SK-N-MC (cell line): ENCODE measurements at regions not wholly inside any gene's neighbourhood (a gene's known extent, or its start where the extent isn't known, plus 50 kb on each side); places are given as distances from the start of the nearest gene placed in this dataset.

Experiments used
- DNase-seq: peaks from one replicate; pipeline ENCODE4 v3.0.0-alpha.2; 2011; ENCODE audit warnings: low read depth, low spot score
- H3K27ac ChIP-seq: fragments of 200-600 bp; sonication (generic); 2 replicates; pipeline ENCODE4 v1.5.1; 2016; ENCODE audit warnings: mixed run types
- H3K36me3 ChIP-seq: fragments of 200-600 bp; sonication (generic); 2 replicates; pipeline ENCODE4 v1.6.1; 2017; ENCODE audit warnings: antibody characterized with exemption, low read length, mixed read lengths; ENCODE audit not compliant: insufficient read depth
- H3K4me3 ChIP-seq: fragments of 200-600 bp; sonication (generic); 2 replicates; pipeline ENCODE4 v1.5.1; 2016
- H3K9ac ChIP-seq: fragments of 200-600 bp; sonication (generic); 2 replicates; pipeline ENCODE4 v1.8.0; 2017; ENCODE audit warnings: mixed run types, mixed read lengths; ENCODE audit not compliant: insufficient read length
- H3K9me3 ChIP-seq: fragments of 200-600 bp; sonication (generic); 2 replicates; pipeline ENCODE4 v1.6.1; 2017; ENCODE audit warnings: low read depth, mild to moderate bottlenecking, antibody characterized with exemption, low read length, moderate library complexity, mixed read lengths
- EZH2 ChIP-seq: fragments of 200-600 bp; sonication (generic); IDR thresholded peaks from one replicate; pipeline ENCODE4 v1.6.1; 2017; ENCODE audit warnings: antibody characterized with exemption
- FOXP2 ChIP-seq: optimal IDR thresholded peaks from 2 replicates; pipeline ENCODE3; 2011; ENCODE audit warnings: mild to moderate bottlenecking, moderate library complexity; ENCODE audit not compliant: insufficient read depth; ENCODE audit errors: extremely low read length, control extremely low read depth
- POLR2AphosphoS5 ChIP-seq: IDR thresholded peaks from 2 replicates; pipeline ENCODE4 v1.6.1; 2012; ENCODE audit warnings: mild to moderate bottlenecking, low read depth, low read length, borderline replicate concordance

DNA sequence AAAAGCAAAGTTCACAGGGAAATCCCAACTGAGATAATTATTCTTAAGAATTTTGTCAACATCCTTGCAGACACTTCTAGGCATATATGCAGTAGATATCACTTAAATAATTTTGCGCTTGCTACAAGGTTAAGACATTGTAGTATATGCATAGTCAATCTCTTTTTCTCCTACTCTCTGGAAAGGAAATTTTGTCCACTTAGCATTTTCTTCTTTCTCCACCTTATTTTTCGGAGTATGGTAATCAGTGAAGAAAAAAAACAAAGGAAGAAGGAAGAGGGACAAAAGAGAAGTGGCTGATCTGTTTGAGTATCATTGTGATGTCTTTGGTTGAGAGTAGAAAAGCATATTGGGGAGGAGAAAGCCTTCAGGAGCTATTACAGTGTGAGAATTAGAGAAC lies 104.6 kb downstream of the LACC1 start:
- Histone ChIP-seq H3K9me3 (no peaks in the 10 kb centered on the region), H3K9ac (no peak overlapping the region), H3K27ac (no peak overlapping the region), H3K4me3 (no peak overlapping the region), H3K36me3 (no peaks in the 10 kb centered on the region)
- DNase-seq: no peak
- TF ChIP-seq POLR2AphosphoS5: no peak
- no peak for TF ChIP-seq EZH2
- TF ChIP-seq FOXP2: no peak

DNA sequence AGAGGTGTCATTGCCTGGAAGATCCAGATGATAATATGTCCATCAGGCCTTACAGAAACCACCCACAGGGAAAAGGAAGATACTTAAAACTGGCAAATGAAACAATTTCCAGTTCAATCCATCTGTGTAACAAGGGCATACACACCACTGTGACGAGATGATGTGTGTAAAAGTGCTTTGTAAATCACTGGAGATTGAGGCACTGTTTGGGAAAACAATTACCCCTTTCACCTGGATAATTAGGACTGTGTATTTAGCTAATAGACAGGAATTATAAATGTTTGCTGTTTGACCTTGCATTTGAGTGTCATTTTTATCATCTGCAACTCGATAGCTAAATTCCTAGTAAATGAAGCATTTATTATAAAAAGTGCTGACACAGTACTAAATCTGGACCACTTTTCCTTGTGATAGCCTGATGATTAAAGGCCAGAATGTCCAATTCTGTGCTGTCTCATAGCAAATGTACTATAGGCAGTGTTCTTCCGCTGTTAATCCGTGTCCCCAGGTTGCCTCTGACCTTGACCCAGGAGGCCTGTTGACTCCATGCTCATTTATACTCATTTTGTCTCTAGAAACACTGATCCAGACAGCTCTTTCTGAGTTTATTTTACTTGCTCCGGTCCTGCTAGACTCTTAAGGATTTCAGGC lies 105.8 kb downstream of the LACC1 start:
- H3K9ac ChIP-seq: no peak overlapping the region
- no peak for DNase-seq
- H3K4me3 ChIP-seq: no peak overlapping the region
- TF ChIP-seq EZH2: no peak
- H3K9me3 ChIP-seq: no peaks in the 10 kb centered on the region
- no peak overlapping the region for H3K27ac ChIP-seq
- H3K36me3 ChIP-seq: no peaks in the 10 kb centered on the region

DNA sequence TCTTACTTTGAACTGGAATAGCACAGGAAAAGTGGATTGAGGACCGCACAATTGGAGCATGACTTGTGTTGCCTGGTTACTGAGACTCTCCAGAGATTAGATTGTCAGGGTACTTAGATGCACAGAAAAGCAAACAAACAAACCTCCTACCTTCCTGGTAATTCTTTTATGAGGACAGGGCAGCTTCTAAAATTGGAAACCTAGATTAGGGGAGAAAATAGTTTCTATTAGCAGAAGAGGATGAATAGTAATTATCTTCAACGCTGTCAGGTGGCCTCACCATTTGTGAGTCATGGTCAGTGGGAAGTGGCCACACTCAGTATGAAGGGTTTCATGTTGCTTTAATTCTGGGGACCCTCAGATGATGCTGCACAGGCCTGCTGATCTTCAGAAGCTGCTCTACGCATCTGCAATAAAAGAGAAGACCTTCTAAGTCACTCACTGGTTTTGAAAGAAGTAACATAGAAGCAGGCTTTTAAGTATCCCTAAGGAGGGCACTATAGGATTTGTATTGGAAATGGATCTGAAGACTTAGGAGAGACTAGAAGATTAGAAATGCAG lies 106.8 kb downstream of the LACC1 start:
- Histone ChIP-seq H3K9me3 (no peaks in the 10 kb centered on the region), H3K36me3 (no peaks in the 10 kb centered on the region), H3K27ac (no peak overlapping the region), H3K4me3 (no peak overlapping the region), H3K9ac (no peak overlapping the region)
- TF ChIP-seq EZH2 (no peak), POLR2AphosphoS5 (no peak), FOXP2 (no peak)
- no peak for DNase-seq

DNA sequence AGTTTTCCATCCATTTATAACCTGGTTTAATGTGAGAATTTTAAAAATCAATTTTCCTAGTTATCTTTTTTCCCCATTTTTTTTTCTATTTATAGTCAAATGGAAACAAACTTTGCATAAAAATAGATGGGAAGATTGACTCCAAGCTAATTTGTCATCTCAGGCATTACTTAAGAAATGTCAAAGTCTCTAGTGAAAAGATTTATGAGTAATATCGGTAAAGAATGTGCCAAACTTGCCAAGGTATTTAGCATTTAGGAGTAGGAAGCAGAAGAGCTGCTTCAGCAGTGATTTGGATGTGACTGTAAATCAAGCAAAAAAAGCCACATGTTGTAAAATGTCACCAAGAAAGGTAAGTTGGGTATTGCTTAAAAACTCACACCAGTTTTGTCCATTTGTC lies 108.6 kb downstream of the LACC1 start:
- H3K9me3 ChIP-seq: no peaks in the 10 kb centered on the region
- TF ChIP-seq POLR2AphosphoS5 (no peak), FOXP2 (no peak), EZH2 (no peak)

DNA sequence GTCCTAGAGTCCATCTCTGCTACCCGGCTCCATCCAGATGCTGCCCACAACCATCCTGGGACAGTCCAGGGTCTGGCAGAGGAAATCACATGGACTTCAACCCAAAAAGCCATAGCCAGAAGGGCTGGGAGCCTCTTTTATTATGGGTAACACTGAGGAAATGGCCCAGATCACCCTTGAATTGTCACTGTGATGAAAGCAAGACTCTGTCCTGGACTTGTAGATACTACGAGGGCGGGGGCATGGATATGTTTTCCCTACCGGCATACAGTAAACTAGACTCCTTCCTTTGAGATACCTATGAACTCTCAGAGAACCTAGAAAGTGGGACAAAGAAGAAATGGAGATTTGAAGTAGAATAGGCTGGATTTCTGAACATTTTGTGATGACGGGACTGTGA lies 110.3 kb downstream of the LACC1 start:
- DNase-seq: no peak
- Histone ChIP-seq H3K4me3 (no peak overlapping the region), H3K9me3 (no peaks in the 10 kb centered on the region), H3K36me3 (no peaks in the 10 kb centered on the region), H3K9ac (no peak overlapping the region), H3K27ac (no peak overlapping the region)
- TF ChIP-seq FOXP2 (no peak), EZH2 (no peak), POLR2AphosphoS5 (no peak)

More for the DNA sequence above, 108.6 kb downstream of the LACC1 start:
- Histone ChIP-seq H3K36me3 (no peaks in the 10 kb centered on the region), H3K27ac (no peak overlapping the region), H3K4me3 (no peak overlapping the region), H3K9ac (no peak overlapping the region)
- no peak for DNase-seq

DNA sequence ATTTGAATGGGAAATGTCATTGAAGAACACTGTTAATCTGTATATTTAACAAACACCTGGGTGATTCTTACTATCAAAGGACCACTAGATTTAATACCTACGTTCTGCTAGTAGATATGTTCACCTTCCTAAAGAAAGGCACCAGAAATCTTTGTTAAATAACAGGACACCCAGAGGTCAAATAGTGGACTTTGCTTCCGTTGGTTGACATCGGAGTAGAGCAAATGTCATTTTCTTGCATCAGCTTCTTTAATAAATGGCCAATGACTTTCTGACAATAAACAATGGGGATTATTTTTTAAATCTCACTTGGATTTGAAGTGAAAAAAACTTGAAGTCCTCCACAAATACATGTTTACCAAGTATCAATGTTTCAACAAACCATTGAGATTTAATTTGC lies 111.1 kb downstream of the LACC1 start:
- DNase-seq: no peak
- no peak overlapping the region for H3K9ac ChIP-seq
- TF ChIP-seq FOXP2 (no peak), POLR2AphosphoS5 (no peak), EZH2 (no peak)
- no peaks in the 10 kb centered on the region for H3K36me3 ChIP-seq
- no peak overlapping the region for H3K4me3 ChIP-seq
- no peaks in the 10 kb centered on the region for H3K9me3 ChIP-seq
- H3K27ac ChIP-seq: no peak overlapping the region

DNA sequence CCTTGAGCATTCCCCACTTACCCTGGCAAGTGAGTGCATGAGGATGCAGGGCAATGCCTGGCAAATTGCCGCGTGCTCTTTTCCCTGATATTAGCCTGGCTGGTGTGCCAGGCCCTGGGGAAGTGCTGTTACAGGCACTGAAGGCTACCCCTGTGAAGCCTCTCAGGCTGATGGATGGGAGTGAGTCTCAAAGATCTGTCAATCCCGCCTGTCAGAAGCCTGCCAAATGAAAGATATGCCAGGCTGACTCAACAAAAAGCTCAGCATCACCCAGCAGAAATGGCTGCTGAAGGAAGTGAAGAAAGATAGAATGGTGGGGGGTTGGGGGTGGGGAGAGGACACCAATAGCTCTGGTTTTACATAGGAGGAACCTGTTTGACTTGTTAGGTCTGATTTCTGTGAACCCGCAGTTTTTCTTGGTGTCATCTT lies 112.1 kb downstream of the LACC1 start:
- Histone ChIP-seq H3K36me3 (no peaks in the 10 kb centered on the region), H3K9me3 (no peaks in the 10 kb centered on the region), H3K4me3 (no peak overlapping the region), H3K9ac (no peak overlapping the region), H3K27ac (no peak overlapping the region)
- DNase-seq: no peak
- no peak for TF ChIP-seq POLR2AphosphoS5
- TF ChIP-seq EZH2: no peak
- no peak for TF ChIP-seq FOXP2

DNA sequence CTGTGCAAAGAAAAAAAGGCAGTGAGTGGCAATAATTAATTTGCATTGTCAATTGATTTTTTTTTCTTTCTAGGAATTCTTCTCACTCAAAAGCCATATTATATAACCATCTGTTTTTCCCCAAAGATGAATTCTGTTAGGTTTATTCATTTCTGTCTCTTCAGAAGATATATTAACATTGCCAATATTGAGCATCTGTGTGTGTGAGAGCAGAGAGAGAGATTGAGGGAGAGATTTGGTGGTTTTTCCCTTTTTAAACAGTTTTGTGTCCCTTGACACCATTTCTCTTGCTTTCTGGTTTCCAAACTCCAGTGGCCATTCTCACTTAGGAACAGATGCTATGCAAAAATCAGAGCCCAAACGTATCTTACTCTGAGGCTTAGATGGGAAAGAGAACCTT lies 112.5 kb downstream of the LACC1 start:
- Histone ChIP-seq H3K4me3 (no peak overlapping the region), H3K36me3 (no peaks in the 10 kb centered on the region), H3K9ac (no peak overlapping the region), H3K9me3 (no peaks in the 10 kb centered on the region), H3K27ac (no peak overlapping the region)
- DNase-seq: no peak
- TF ChIP-seq POLR2AphosphoS5: no peak
- TF ChIP-seq FOXP2: no peak
- TF ChIP-seq EZH2: no peak

DNA sequence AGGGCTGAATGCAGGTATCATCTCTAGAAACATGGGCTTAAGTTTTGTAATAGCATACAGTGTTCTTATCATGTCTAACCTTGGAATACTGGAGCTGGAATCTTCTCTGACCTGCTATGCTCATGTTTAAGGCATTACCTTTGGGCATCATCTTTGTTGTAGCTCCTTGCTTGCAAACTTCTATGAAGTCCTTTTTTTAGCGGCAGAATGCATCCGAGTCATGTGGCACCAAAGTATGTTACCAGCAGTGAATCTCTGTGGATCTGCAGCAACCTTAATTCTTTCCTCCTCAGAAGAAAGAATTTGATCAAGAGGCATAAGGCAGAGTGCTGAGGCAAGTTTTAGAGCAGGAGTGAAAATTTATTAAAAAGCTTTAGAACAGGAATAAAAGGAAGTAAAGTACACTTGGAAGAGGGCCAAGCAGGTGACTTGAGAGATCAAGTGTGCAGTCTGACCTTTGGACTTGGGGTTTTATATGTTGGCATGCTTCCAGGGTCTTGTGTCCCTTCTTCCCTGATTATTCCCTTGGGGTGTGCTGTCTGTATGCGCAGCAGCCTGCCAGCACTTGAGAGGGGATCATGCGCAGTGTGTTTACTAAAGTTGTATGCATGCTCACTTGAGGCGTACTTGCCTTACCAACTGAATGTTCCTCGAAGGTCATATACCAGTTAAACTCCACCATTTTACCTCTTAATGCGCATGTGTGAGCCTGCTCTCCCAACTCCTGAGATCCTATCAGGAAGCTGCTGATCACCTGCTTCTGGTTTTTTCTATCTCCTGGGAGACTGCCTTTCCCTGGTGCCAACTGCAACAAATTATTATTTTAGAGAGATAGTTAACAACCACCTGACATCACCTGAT lies 115.5 kb downstream of the LACC1 start:
- H3K4me3 ChIP-seq: no peak overlapping the region
- no peaks in the 10 kb centered on the region for H3K36me3 ChIP-seq
- no peak overlapping the region for H3K27ac ChIP-seq
- DNase-seq: no peak
- no peak overlapping the region for H3K9ac ChIP-seq
- TF ChIP-seq POLR2AphosphoS5 (no peak), EZH2 (no peak), FOXP2 (no peak)
- no peaks in the 10 kb centered on the region for H3K9me3 ChIP-seq
